NCI-H2227 treated with DMSO at 0.1 percent for 48 hours (cell line): ENCODE measurements at regions not wholly inside any gene's neighbourhood (a gene's known extent, or its start where the extent isn't known, plus 50 kb on each side); places are given as distances from the start of the nearest gene placed in this dataset.

ENCODE experiments used
- DNase-seq: peaks from one replicate; lab custom pipeline; 2025; lab: John Stamatoyannopoulos, UW

- DNase-seq: no peak
Measured at GRCh38 chr1:59085101-59085500, 211.8 kb upstream of the FGGY start.

- DNase-seq: no peak
Measured at GRCh38 chr1:59089036-59089798, 207.7 kb upstream of the FGGY start.

GRCh38 chr1:59089922-59090457 is 206.9 kb upstream of the FGGY start:
- no peak for DNase-seq

GRCh38 chr1:59092126-59092525 is 204.8 kb upstream of the FGGY start:
- no peak for DNase-seq

- DNase-seq: no peak
Measured at GRCh38 chr1:59094001-59094400, 202.9 kb upstream of the FGGY start.

GRCh38 chr1:59096501-59096900 is 200.4 kb upstream of the FGGY start:
- no peak for DNase-seq

GRCh38 chr1:59098655-59099054 is 198.2 kb upstream of the FGGY start:
- DNase-seq: no peak

GRCh38 chr1:59100708-59101374 is 196.1 kb upstream of the FGGY start:
- DNase-seq: no peak

GRCh38 chr1:59101518-59101917 is 195.4 kb upstream of the FGGY start:
- no peak for DNase-seq

- no peak for DNase-seq
Measured at GRCh38 chr1:59103457-59103856, 193.4 kb upstream of the FGGY start.

GRCh38 chr1:59104191-59104760 is 192.6 kb upstream of the FGGY start:
- no peak for DNase-seq

- DNase-seq: no peak
Measured at GRCh38 chr1:59105548-59106507, 191.1 kb upstream of the FGGY start.

- DNase-seq: no peak
Measured at GRCh38 chr1:59107516-59107915, 189.4 kb upstream of the FGGY start.

GRCh38 chr1:59107916-59108315 is 189.0 kb upstream of the FGGY start:
- no peak for DNase-seq

- no peak for DNase-seq
Measured at GRCh38 chr1:59108481-59109317, 188.2 kb upstream of the FGGY start.

- no peak for DNase-seq
Measured at GRCh38 chr1:59110271-59110670, 186.6 kb upstream of the FGGY start.

GRCh38 chr1:59113876-59114457 is 182.9 kb upstream of the FGGY start:
- no peak for DNase-seq

GRCh38 chr1:59115865-59116264 is 181.0 kb upstream of the FGGY start:
- DNase-seq: no peak

GRCh38 chr1:59116920-59117542 is 179.9 kb upstream of the FGGY start:
- DNase-seq: no peak

- no peak for DNase-seq
Measured at GRCh38 chr1:59122527-59122926, 174.4 kb upstream of the FGGY start.
